ENCODE measurements at regions not wholly inside any gene's neighbourhood (a gene's known extent, or its start where the extent isn't known, plus 50 kb on each side); places are given as distances from the start of the nearest gene placed in this dataset.

GRCh38 chr17:83014940-83015910 is 64.2 kb upstream of the METRNL start:
- Histone ChIP-seq H3K9me3 (ENCODE audit: control insufficient read depth, low read depth, low read length) (no peaks in the 10 kb centered on the region), H3K79me2 (ENCODE audit: control insufficient read depth, insufficient read depth, low read length) (no peaks in the 10 kb centered on the region), H3K27ac (ENCODE audit: control insufficient read depth, insufficient read depth, low read length) (no peak overlapping the region), H3K36me3 (ENCODE audit: control insufficient read depth in 2 of 2, extremely low read depth in 1 of 2, insufficient read depth in 2 of 2, low read length in 2 of 2) (no peaks in the 10 kb centered on the region), H3K27me3 (ENCODE audit: control insufficient read depth, extremely low read depth, insufficient read depth, low read length) (peaks cover 27% of the 10 kb centered on the region), H3K9me1 (ENCODE audit: control insufficient read depth, extremely low read depth, insufficient read depth, low read length) (no peaks in the 10 kb centered on the region), H3K9ac (ENCODE audit: control insufficient read depth, extremely low read depth, insufficient read depth, low read length) (no peak overlapping the region), H3K4me3 (ENCODE audit: control insufficient read depth in 2 of 3, extremely low read depth in 1 of 3, insufficient read depth in 2 of 3, low read depth in 1 of 3, low read length in 3 of 3) (no peak overlapping the region), H2AFZ (ENCODE audit: control insufficient read depth, low read length) (no peak overlapping the region), H4K20me1 (ENCODE audit: control insufficient read depth, extremely low read depth, insufficient read depth, low read length) (peaks cover 2% of the 10 kb centered on the region), H3K4me2 (ENCODE audit: control insufficient read depth, extremely low read depth, insufficient read depth, low read depth, low read length) (no peak overlapping the region), H3K4me1 (ENCODE audit: control insufficient read depth, extremely low read depth, insufficient read depth, low read length) (peaks cover 8% of the 10 kb centered on the region)
- no peak for DNase-seq (ENCODE audit: low read depth, low spot score)
- no peak for FAIRE-seq
- dilution Hi-C loops (cut with MboI; ENCODE audit: extremely low pct_ligation_motif_present, low sequenced_read_pairs), result no loop called here
- no peak for TF ChIP-seq EZH2 (IDR thresholded peaks at IDR 0.05; ENCODE audit: low read length)
- no peak for TF ChIP-seq CTCF (optimal IDR thresholded peaks at IDR 0.05 in 1 of 3, IDR thresholded peaks at IDR 0.05 in 1 of 3, conservative IDR thresholded peaks at IDR 0.05 in 1 of 3; ENCODE audit: extremely low read depth in 1 of 3, insufficient read depth in 2 of 3, low read length in 3 of 3)

GRCh38 chr17:83018658-83019193 is 60.7 kb upstream of the METRNL start:
- Histone ChIP-seq H3K4me1 (ENCODE audit: control insufficient read depth, extremely low read depth, insufficient read depth, low read length) (no peaks in the 10 kb centered on the region), H2AFZ (ENCODE audit: control insufficient read depth, low read length) (no peak overlapping the region), H3K27me3 (ENCODE audit: control insufficient read depth, extremely low read depth, insufficient read depth, low read length) (no peaks in the 10 kb centered on the region), H3K9me3 (ENCODE audit: control insufficient read depth, low read depth, low read length) (no peaks in the 10 kb centered on the region), H3K9me1 (ENCODE audit: control insufficient read depth, extremely low read depth, insufficient read depth, low read length) (no peaks in the 10 kb centered on the region), H3K4me3 (ENCODE audit: control insufficient read depth in 2 of 3, extremely low read depth in 1 of 3, insufficient read depth in 2 of 3, low read depth in 1 of 3, low read length in 3 of 3) (no peak overlapping the region), H3K27ac (ENCODE audit: control insufficient read depth, insufficient read depth, low read length) (no peak overlapping the region), H3K9ac (ENCODE audit: control insufficient read depth, extremely low read depth, insufficient read depth, low read length) (no peak overlapping the region), H3K79me2 (ENCODE audit: control insufficient read depth, insufficient read depth, low read length) (no peaks in the 10 kb centered on the region), H4K20me1 (ENCODE audit: control insufficient read depth, extremely low read depth, insufficient read depth, low read length) (no peaks in the 10 kb centered on the region), H3K36me3 (ENCODE audit: control insufficient read depth in 2 of 2, extremely low read depth in 1 of 2, insufficient read depth in 2 of 2, low read length in 2 of 2) (no peaks in the 10 kb centered on the region), H3K4me2 (ENCODE audit: control insufficient read depth, extremely low read depth, insufficient read depth, low read depth, low read length) (no peak overlapping the region)
- no peak for DNase-seq (ENCODE audit: low read depth, low spot score)
- no peak for TF ChIP-seq CTCF (optimal IDR thresholded peaks at IDR 0.05 in 1 of 3, IDR thresholded peaks at IDR 0.05 in 1 of 3, conservative IDR thresholded peaks at IDR 0.05 in 1 of 3; ENCODE audit: extremely low read depth in 1 of 3, insufficient read depth in 2 of 3, low read length in 3 of 3)
- TF ChIP-seq EZH2 (IDR thresholded peaks at IDR 0.05; ENCODE audit: low read length), result no peak
- dilution Hi-C loops (cut with MboI; ENCODE audit: extremely low pct_ligation_motif_present, low sequenced_read_pairs), result no loop called here
- no peak for FAIRE-seq
